Sigmoid colon (tissue), 6 donors: ENCODE measurements at regions not wholly inside any gene's neighbourhood (a gene's known extent, or its start where the extent isn't known, plus 50 kb on each side); places are given as distances from the start of the nearest gene placed in this dataset.

Experiments used
- DNase-seq: peaks from one replicate; pipeline ENCODE4 v3.0.0-alpha.2; 2019
- H3K27ac ChIP-seq, 4 donors: fragments of 200-600 bp; sonication (generic); one replicate each; pipeline ENCODE4 v1.5.1; 2016 to 2019; ENCODE audit warnings: mild to moderate bottlenecking in 1 of 4
- H3K27me3 ChIP-seq, 3 donors: fragments of 200-600 bp; sonication (generic); one replicate each; pipeline ENCODE4 v1.5.1; 2019; ENCODE audit warnings: mild to moderate bottlenecking in 1 of 3
- H3K36me3 ChIP-seq, 4 donors: fragments of 200-600 bp; sonication (generic); one replicate each; pipeline ENCODE4 v1.5.1; 2016 to 2019
- H3K4me1 ChIP-seq, 4 donors: fragments of 200-600 bp; sonication (generic); one replicate each; pipeline ENCODE4 v1.5.1; 2017 to 2019
- H3K4me3 ChIP-seq, 4 donors: fragments of 200-600 bp; sonication (generic); one replicate each; pipeline ENCODE4 v1.5.1; 2017 to 2019; ENCODE audit warnings: mild to moderate bottlenecking in 2 of 4, moderate library complexity in 1 of 4
- H3K9me3 ChIP-seq, 4 donors: fragments of 200-600 bp in 3 of 4; sonication (generic) in 3 of 4; one replicate each; pipeline versions ENCODE4 v1.5.1 to v1.6.1; 2013 to 2019
- EP300 ChIP-seq, 4 donors: sonication (generic); formaldehyde crosslinking; IDR thresholded peaks; one replicate each; pipeline ENCODE4 v1.6.1; 2017; ENCODE audit warnings: antibody characterized with exemption in 4 of 4
- POLR2A ChIP-seq, 2 donors: fragments of 450-650 bp; IDR thresholded peaks; one replicate each; pipeline ENCODE4 v1.6.1; 2016; ENCODE audit warnings: antibody characterized with exemption in 2 of 2, mild to moderate bottlenecking in 2 of 2, moderate library complexity in 2 of 2
- POLR2AphosphoS5 ChIP-seq, 4 donors: sonication (generic); formaldehyde crosslinking; IDR thresholded peaks; one replicate each; pipeline ENCODE4 v1.6.1; 2017; ENCODE audit warnings: antibody characterized with exemption in 4 of 4
- WGBS, 2 donors: extraction: QIAGEN DNeasy Blood & Tissue Kit; methylation state at CpG; one replicate each; pipeline ENCODE4 v1.1.7; 2013; 5-methylcytosine and 5-hydroxymethylcytosine counted together
- intact Hi-C: fragments of 100-400 bp; cut with DNase I; formaldehyde crosslinking; loops from one replicate; pipeline ENCODE4 v1.15.1; 2023
- TF ChIP-seq, protein P1 (sequence below), 4 experiments: fragments of 450-650 bp in 3 of 4; fragments of 200-600 bp in 1 of 4; IDR thresholded peaks; one replicate each; pipeline ENCODE4 v1.5.1; 2016 to 2019; ENCODE audit warnings: antibody characterized with exemption in 4 of 4, mild to moderate bottlenecking in 3 of 4, moderate library complexity in 2 of 4
- donor health status: healthy with polysubstance abuse.
- donor health status: healthy.

DNA sequence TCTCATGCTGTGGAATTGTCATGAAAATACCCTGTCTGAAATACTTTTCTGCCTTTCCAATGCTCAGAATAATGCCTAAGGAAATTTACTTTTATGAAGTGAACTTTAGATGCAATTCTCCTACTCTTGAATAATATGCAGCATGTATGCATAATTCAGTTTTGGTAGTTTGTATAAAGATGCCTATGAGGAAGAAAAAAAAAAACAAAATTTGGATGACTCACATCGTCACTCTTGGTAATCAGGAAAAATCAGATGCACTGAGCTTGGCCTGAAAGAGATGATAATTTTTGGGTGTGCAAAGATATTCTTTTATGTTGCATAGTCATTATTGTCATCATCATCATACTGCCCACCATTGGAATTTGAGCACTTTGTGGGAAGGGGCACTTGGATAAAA is 382.1 kb downstream of the ANKRD7 start:
- intact Hi-C loops: no loop called here
- TF ChIP-seq EP300 (IDR thresholded peaks at IDR 0.05) (no peak), POLR2A (IDR thresholded peaks at IDR 0.05) (no peak), POLR2AphosphoS5 (IDR thresholded peaks at IDR 0.05) (no peak)
- TF ChIP-seq, protein P1, sequence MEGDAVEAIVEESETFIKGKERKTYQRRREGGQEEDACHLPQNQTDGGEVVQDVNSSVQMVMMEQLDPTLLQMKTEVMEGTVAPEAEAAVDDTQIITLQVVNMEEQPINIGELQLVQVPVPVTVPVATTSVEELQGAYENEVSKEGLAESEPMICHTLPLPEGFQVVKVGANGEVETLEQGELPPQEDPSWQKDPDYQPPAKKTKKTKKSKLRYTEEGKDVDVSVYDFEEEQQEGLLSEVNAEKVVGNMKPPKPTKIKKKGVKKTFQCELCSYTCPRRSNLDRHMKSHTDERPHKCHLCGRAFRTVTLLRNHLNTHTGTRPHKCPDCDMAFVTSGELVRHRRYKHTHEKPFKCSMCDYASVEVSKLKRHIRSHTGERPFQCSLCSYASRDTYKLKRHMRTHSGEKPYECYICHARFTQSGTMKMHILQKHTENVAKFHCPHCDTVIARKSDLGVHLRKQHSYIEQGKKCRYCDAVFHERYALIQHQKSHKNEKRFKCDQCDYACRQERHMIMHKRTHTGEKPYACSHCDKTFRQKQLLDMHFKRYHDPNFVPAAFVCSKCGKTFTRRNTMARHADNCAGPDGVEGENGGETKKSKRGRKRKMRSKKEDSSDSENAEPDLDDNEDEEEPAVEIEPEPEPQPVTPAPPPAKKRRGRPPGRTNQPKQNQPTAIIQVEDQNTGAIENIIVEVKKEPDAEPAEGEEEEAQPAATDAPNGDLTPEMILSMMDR (IDR thresholded peaks at IDR 0.05): no peak
- H3K4me3 ChIP-seq: no peak overlapping the region
- WGBS, 2 donors: 45 to 79% methylated on average over 1 of the region's 1 CpG
- no peaks in the 10 kb centered on the region for H3K9me3 ChIP-seq
- no peaks in the 10 kb centered on the region for H3K36me3 ChIP-seq
- no peaks in the 10 kb centered on the region for H3K4me1 ChIP-seq
- DNase-seq: no peak
- no peak overlapping the region for H3K27ac ChIP-seq
- no peaks in the 10 kb centered on the region for H3K27me3 ChIP-seq

DNA sequence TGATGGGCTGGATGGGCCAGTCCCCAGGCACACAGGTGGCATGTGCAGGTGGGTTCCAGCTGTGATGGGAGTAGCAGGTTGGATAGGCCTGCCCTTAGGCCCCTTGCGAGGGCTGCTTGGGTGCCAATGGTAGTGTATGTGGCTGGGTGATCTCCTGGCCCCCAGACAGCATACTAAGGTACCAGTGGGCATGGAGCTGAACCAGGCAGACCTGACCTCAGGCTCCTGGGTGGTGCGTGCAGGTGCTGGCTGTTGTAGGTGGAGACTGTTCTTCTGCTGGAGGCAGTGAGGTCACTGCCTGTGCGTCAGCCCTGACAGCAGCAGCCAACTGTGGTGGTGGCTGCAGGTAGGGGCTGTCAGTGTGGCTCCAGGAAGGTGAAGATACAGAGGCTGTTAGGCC is 384.7 kb downstream of the ANKRD7 start:
- no peak overlapping the region for H3K27ac ChIP-seq
- no peaks in the 10 kb centered on the region for H3K9me3 ChIP-seq
- no peak overlapping the region for H3K4me3 ChIP-seq
- intact Hi-C loops: no loop called here
- WGBS, 2 donors: 94 to 95% methylated on average over 3 of the region's 3 CpGs
- DNase-seq: no peak
- no peaks in the 10 kb centered on the region for H3K4me1 ChIP-seq
- TF ChIP-seq EP300 (IDR thresholded peaks at IDR 0.05): no peak
- TF ChIP-seq POLR2AphosphoS5 (IDR thresholded peaks at IDR 0.05): no peak
- no peak for TF ChIP-seq POLR2A (IDR thresholded peaks at IDR 0.05)
- TF ChIP-seq, protein P1 (IDR thresholded peaks at IDR 0.05): no peak
- no peaks in the 10 kb centered on the region for H3K36me3 ChIP-seq
- H3K27me3 ChIP-seq: no peaks in the 10 kb centered on the region

DNA sequence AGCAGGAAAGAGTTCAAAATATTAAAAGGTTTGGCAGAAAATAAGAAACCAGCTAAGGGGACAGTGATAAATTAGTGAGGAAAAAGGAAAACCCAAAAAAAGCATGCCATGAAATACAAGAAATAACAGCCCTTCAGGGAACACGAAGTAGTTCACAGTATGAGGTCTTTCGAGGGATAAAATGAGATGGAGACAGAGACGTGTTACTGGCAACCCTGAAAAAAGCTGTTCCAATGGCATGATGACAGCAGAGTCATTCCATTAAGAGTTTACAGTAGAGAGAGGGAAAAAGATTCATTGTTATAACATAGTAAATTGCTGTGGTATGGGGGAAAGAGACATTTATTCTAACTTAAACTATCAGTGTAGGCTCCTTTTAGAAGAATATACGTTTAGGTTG is 391.2 kb downstream of the ANKRD7 start:
- no peaks in the 10 kb centered on the region for H3K9me3 ChIP-seq
- no peak overlapping the region for H3K27ac ChIP-seq
- H3K36me3 ChIP-seq: no peaks in the 10 kb centered on the region
- TF ChIP-seq POLR2A (IDR thresholded peaks at IDR 0.05) (no peak), EP300 (IDR thresholded peaks at IDR 0.05) (no peak), POLR2AphosphoS5 (IDR thresholded peaks at IDR 0.05) (no peak)
- TF ChIP-seq, protein P1 (IDR thresholded peaks at IDR 0.05): no peak
- H3K4me3 ChIP-seq: no peak overlapping the region
- no peak for DNase-seq
- 75 to 76% methylated on average over 4 of the region's 4 CpGs for WGBS, 2 donors
- intact Hi-C loops: no loop called here
- H3K4me1 ChIP-seq: no peaks in the 10 kb centered on the region
- H3K27me3 ChIP-seq: no peaks in the 10 kb centered on the region

DNA sequence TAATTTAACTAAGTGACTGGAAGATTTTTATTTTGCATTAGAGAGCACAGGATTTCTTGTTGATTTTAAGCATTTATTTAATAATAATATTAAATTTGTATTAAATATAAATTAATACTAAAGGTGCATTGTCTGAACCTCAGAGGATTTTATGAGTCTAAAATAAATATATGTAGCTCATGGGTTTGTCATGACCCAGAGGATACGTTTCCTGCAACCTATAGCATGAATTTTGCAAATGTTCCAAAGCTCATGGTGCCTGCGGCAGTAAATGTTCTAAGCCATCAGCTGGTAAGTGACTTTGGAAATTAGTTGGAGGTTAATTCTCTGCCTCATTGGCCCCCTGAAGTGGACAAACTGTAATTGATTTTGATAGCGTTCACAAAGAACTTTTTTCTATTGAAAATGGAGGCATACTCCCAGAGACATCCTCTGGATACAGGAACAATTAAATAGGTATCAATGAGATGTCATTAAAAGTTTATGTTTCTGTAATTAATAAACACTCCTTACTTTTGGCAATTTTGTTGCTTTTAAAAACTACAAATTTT is 397.4 kb downstream of the ANKRD7 start:
- no peaks in the 10 kb centered on the region for H3K9me3 ChIP-seq
- no peaks in the 10 kb centered on the region for H3K36me3 ChIP-seq
- no peaks in the 10 kb centered on the region for H3K4me1 ChIP-seq
- TF ChIP-seq, protein P1 (IDR thresholded peaks at IDR 0.05): no peak
- TF ChIP-seq EP300 (IDR thresholded peaks at IDR 0.05) (no peak), POLR2AphosphoS5 (IDR thresholded peaks at IDR 0.05) (no peak), POLR2A (IDR thresholded peaks at IDR 0.05) (no peak)
- DNase-seq: no peak
- intact Hi-C loops: no loop called here
- H3K4me3 ChIP-seq: no peak overlapping the region
- H3K27me3 ChIP-seq: no peaks in the 10 kb centered on the region
- H3K27ac ChIP-seq: no peak overlapping the region
- 69 to 77% methylated on average over 3 of the region's 3 CpGs for WGBS, 2 donors

DNA sequence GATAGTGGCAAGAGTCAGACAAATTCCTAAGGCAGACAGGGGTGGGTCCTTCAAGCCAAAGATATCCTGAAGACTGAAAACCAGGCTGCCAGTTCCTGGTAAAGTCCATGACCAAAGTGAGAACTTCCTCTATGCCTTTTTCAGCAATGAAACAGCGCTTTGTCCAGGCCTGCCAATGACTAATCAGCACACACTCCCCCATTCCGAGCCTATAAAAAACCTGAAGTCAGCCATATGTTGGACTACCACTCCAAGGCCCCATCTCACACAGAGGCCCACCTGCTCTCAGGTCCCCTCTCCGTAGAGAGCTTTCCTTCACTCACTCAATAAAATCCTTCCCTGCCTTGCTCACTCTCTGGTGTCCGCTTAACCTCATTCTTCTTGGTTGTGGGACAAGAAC is 402.2 kb downstream of the ANKRD7 start:
- WGBS, 2 donors: 67 to 83% methylated on average over 4 of the region's 4 CpGs
- Histone ChIP-seq H3K9me3 (no peaks in the 10 kb centered on the region), H3K27ac (no peak overlapping the region), H3K4me3 (no peak overlapping the region), H3K36me3 (no peaks in the 10 kb centered on the region), H3K4me1 (no peaks in the 10 kb centered on the region), H3K27me3 (no peaks in the 10 kb centered on the region)
- intact Hi-C loops: no loop called here
- TF ChIP-seq EP300 (IDR thresholded peaks at IDR 0.05) (no peak), POLR2AphosphoS5 (IDR thresholded peaks at IDR 0.05) (no peak), POLR2A (IDR thresholded peaks at IDR 0.05) (no peak)
- TF ChIP-seq, protein P1 (IDR thresholded peaks at IDR 0.05): no peak
- DNase-seq: no peak
